ENCODE measurements at regions not wholly inside any gene's neighbourhood (a gene's known extent, or its start where the extent isn't known, plus 50 kb on each side); places are given as distances from the start of the nearest gene placed in this dataset.

- Histone ChIP-seq H3K4me3 (no peak overlapping the region), H3K27ac (no peak overlapping the region)
These were observed 269.3 kb upstream of the SIX2 start for GRCh38 chr2:45278365-45279078.

- H3K27ac ChIP-seq: no peak overlapping the region
- H3K4me3 ChIP-seq: no peak overlapping the region
These were observed 267.7 kb upstream of the SIX2 start for GRCh38 chr2:45276914-45277313.

- no peak overlapping the region for H3K27ac ChIP-seq
These were observed 266.6 kb upstream of the SIX2 start for GRCh38 chr2:45275806-45276205.

DNA sequence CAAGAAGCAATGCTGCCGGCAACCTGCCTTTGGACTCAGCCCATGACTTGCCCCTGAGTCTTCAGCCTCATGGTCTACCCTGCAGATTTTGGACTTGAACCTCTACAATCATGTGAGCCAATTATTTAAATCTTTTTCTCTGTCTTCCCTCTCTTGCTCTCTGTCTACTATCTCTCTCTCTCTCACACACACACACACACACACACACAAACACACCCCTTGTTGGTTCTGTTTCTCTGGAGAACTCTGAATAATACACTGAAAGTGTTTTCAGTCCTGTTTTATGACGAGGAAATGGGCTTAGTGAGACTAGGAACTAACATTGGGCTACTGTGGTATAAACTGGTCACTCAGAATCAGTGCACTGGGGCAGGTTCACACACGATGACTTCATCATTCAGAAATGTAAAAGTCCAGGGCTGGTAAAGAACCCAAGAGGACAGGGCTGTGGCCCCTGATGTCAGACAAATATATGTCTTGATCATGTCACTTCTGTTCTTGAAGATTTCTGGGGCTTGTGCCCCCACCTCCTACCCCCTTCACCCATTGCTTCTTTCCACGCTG lies 266.1 kb upstream of the SIX2 start:
- Histone ChIP-seq H3K4me3 (no peak overlapping the region), H3K27ac (no peak overlapping the region)

More at GRCh38 chr2:45275806-45276205, 266.6 kb upstream of the SIX2 start:
- no peak overlapping the region for H3K4me3 ChIP-seq

DNA sequence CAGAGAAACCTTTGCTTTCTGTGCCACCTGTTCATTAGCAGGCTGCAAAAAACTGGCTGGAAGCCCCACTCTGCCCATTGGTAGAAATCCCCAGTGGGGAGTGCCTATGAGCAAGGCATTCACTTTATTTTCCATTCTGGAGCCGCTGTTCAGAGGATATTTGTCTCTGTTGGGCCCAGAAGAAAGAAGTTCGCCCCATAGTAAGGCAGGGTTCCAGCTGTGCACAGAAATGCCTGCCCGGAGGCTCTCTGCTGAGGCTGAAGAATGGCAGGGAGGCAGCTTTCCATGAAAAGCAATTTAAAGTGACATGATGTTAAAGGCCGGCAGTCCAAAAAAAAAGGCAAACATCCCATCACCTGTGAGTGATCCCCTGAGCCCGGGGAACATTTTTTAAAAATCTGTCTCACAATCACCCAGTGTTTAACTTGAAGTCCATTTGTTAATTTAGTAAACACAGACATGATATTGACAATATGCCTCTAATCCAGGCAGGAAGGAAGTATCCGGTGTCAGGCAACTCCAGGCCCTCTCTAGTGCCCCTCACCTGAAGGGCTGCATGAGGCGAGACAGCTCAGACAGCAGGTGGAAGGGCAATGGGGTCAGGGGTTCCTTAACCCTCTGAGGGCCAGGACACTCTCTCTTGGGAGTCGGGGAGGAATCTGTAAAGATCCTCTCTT lies 265.1 kb upstream of the SIX2 start:
- Histone ChIP-seq H3K4me3 (no peak overlapping the region), H3K27ac (no peak overlapping the region)

GRCh38 chr2:45273412-45274249 lies 264.4 kb upstream of the SIX2 start:
- Histone ChIP-seq H3K4me3 (no peak overlapping the region), H3K27ac (no peak overlapping the region)

- Histone ChIP-seq H3K27ac (no peak overlapping the region), H3K4me3 (no peak overlapping the region)
These were observed 263.5 kb upstream of the SIX2 start for GRCh38 chr2:45272549-45273265.

DNA sequence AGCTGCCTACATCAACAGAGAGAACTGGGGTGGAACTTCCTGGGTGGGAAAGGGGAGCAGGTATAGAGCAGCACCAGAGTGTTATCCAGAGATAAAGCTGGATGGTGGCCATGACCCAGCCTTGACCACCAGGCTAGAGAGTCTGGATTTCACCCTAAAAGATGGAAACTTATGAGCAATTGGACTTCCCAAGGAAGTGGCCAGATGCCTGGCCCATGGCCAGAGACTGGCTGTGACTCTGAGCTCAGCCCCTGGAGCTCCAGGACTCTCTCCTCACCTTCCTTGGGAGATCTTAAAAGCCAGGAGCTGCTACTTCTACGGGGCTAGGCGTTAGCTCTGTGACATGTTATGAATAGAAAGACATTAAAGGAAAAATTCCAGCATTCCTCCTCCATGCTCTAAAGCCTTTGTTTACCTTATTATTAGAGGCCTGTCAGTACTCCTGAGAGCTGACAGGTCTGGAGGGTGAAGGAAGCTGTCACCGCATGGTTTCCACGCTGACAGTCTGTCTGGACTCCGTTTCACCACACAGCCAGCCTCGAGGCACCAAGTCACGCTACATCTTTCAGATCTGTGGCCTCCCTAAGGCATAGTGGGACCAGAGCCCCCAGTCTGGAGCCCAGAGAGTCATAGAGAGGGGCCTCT lies 260.0 kb upstream of the SIX2 start:
- H3K4me3 ChIP-seq: no peak overlapping the region

GRCh38 chr2:45268631-45269030 lies 259.4 kb upstream of the SIX2 start:
- H3K4me3 ChIP-seq: no peak overlapping the region
- H3K27ac ChIP-seq: no peak overlapping the region

More for the DNA sequence above, 260.0 kb upstream of the SIX2 start:
- H3K27ac ChIP-seq: no peak overlapping the region

- no peak overlapping the region for H3K4me3 ChIP-seq
- H3K27ac ChIP-seq: no peak overlapping the region
These were observed 258.0 kb upstream of the SIX2 start for GRCh38 chr2:45267062-45267792.

- no peak overlapping the region for H3K4me3 ChIP-seq
- no peak overlapping the region for H3K27ac ChIP-seq
These were observed 256.1 kb upstream of the SIX2 start for GRCh38 chr2:45265336-45265735.

GRCh38 chr2:45264227-45265225 lies 255.3 kb upstream of the SIX2 start:
- Histone ChIP-seq H3K4me3 (no peak overlapping the region), H3K27ac (no peak overlapping the region)

GRCh38 chr2:45263147-45263546 lies 253.9 kb upstream of the SIX2 start:
- H3K27ac ChIP-seq: no peak overlapping the region
- H3K4me3 ChIP-seq: no peak overlapping the region

- Histone ChIP-seq H3K4me3 (no peak overlapping the region), H3K27ac (no peak overlapping the region)
These were observed 252.5 kb upstream of the SIX2 start for GRCh38 chr2:45261746-45262145.

DNA sequence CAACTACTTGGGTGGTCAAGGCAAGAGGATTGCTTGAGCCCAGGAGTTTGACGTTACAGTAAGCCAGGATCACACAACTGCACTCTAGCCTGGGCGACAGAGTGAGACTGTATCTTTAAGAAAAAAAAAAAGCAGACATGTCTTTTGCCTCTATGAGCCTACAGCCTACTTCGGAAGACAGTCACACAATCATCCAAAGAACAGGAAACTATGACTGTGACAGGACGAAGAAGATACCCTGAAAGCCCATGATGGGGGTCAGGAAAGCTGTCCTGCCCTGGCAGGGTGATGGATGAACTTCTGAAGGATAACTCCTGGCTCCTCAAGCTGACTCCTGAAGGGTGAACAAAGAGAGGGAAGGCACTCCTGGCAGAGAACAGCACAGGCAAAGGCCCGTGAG lies 251.7 kb upstream of the SIX2 start:
- H3K4me3 ChIP-seq: no peak overlapping the region
- H3K27ac ChIP-seq: no peak overlapping the region

DNA sequence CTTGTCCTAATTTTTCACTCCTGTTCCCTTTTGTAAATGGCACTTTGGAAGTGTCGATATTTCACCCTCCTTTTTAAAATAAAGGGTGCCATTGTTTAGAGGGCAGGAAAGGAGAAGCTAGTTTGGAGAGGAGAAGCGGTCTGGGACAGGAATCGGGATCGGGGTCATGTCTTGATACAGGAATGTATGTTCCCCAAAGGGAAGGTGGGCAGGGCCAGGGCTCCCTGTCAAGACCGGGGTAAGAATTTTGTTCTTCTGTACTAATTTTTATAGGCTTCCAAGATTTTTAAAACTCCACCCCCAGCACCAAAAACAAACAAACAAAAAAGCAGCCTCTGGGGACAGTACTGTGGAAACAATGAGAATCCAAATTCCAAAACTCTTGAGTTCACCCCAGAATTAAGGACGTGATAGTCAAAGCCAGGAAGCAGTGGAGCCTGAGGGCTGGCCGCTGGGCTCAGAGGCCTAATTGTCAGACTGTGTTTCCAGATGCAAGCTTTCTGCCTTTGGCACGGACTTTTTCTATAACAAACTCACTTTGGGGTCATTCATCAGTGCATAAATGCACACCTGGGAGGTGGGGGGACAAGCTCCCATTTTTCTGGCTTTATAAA lies 250.4 kb upstream of the SIX2 start:
- Histone ChIP-seq H3K27ac (no peak overlapping the region), H3K4me3 (no peak overlapping the region)

- Histone ChIP-seq H3K4me3 (no peak overlapping the region), H3K27ac (no peak overlapping the region)
These were observed 249.9 kb upstream of the SIX2 start for GRCh38 chr2:45259138-45259537.
